Islet precursor cell (in vitro differentiated cells): ENCODE measurements at regions not wholly inside any gene's neighbourhood (a gene's known extent, or its start where the extent isn't known, plus 50 kb on each side); places are given as distances from the start of the nearest gene placed in this dataset.

ENCODE experiments used
- DNase-seq: peaks from one replicate; pipeline ENCODE4 v3.0.0-alpha.2; 2018

DNA sequence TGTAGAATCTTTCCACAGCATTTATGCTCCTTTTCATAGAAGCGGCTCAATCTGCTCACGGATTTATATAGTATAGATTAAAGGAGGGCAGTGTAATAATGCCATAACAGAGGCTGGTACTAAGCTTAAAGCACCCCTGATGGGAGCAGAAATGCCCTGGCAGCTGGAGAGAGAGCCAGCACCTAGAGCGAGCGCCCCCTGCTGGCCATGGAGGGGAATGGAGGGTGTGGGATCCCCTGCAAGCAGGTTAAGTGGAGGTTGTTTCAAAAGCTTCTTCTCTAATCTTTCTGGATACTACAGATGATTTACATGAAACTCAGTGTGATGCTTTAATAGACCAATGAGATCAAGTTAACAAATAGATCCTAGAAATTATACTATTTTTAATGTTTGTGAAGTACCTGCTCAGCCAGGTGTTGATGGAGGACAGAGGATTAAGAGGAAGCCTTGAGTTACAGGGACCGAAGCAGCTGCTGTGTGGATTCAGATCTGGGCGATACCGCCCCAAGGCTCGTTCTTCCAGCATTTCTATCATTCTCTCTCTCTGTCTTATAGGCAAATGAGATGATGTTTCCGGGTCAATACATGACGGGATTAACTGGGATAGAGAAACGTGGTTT, 1519.3 kb upstream of the TMEM132C start:
- DNase-seq = peak; percentile 80

DNA sequence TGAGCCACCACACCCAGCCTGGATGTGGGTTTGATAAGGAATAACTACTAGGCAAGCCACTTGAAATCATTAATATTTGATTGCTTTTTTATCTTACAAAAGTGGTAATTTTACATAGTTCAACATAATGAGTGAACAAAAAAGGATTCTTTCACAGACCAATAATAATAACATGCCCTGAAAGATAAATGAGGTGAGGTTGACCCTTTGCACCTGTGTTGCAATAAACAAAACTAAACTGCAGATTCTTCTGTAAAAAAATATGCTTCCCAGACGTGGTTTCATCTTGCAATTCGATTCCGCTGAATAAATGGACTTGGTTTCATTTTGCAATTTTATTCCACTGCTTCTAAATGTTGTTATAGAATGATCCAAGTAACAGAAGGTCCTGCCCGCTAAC, 1514.9 kb upstream of the TMEM132C start:
- no peak for DNase-seq

- no peak for DNase-seq
Measured at GRCh38 chr12:126757326-126757725, 1509.6 kb upstream of the TMEM132C start.

DNA sequence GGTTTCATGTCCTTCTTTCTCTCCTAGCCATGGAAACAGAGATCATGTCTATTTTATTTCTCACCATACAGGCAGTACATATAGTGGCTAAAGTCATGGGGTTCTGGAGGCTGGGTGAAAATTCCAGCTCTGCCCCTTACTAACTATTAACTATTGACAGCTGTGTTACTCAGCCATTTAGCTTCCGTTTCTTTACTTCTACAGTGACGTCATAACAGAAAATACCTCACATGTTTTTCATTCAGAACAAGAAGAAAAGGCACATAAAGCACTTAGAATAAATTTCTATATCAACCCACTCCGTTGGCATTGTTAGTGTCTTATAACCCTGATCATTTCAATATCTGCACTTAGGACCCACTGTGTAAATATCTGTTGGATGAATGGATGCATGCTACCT, 1506.9 kb upstream of the TMEM132C start:
- no peak for DNase-seq

DNA sequence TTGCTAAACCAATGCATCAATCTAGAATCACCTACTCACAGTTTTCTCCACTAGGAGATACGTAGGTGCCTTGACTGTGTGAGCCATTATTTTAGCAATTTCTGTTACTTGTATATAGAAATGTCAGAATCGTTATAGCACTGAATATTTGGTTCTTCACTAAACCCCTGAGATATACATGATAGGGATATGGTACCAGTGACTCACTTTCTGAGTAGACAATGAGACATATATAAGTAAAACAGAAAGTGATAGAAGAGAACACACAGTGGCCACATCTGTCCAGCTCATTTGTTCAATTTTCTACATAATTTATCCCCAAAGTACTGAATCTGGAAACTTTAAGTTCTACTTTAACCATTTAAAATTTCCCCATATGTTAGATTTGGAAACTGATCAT, 1505.5 kb upstream of the TMEM132C start:
- DNase-seq = no peak

GRCh38 chr12:126762150-126762549, 1504.8 kb upstream of the TMEM132C start:
- no peak for DNase-seq

DNA sequence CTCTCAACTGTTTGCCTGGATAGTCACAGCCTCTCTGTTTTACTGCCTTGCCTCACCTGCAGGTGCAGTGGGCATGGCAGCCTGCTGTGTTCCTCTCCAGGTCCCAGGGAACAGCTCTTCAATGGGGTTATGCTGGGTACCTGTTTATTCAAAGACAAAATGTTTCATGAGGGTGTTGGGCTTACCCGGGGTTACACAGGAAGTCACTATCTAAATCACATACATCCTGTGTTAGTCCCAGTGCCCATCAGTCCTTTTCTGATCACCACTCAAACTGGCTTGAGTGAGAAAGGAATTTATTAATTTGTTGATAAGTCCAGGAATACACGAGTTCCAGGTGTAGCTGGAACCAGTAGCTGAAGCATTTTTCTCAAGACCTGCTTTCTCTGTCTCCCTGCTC, 1503.6 kb upstream of the TMEM132C start:
- DNase-seq = no peak

- DNase-seq = no peak
Measured at GRCh38 chr12:126767334-126767733, 1499.6 kb upstream of the TMEM132C start.

GRCh38 chr12:126768517-126768916, 1498.5 kb upstream of the TMEM132C start:
- DNase-seq = no peak

DNA sequence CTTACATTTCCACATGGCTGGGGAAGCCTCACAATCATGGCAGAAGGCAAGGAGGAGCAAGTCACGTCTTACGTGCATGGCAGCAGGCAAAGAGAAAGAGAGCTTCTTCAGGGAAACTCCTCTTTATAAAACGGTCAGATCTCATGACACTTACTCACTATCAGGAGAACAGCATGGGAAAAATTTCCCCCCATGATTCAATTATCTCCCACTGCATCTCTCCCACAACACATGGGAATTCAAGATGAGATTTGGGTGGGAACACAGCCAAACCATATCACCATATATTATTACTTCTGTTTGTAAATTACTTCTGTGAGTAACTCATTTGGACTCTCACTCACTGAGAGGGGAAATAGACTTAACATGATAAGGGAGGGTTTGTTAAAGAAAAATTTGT, 1496.8 kb upstream of the TMEM132C start:
- DNase-seq = no peak

DNA sequence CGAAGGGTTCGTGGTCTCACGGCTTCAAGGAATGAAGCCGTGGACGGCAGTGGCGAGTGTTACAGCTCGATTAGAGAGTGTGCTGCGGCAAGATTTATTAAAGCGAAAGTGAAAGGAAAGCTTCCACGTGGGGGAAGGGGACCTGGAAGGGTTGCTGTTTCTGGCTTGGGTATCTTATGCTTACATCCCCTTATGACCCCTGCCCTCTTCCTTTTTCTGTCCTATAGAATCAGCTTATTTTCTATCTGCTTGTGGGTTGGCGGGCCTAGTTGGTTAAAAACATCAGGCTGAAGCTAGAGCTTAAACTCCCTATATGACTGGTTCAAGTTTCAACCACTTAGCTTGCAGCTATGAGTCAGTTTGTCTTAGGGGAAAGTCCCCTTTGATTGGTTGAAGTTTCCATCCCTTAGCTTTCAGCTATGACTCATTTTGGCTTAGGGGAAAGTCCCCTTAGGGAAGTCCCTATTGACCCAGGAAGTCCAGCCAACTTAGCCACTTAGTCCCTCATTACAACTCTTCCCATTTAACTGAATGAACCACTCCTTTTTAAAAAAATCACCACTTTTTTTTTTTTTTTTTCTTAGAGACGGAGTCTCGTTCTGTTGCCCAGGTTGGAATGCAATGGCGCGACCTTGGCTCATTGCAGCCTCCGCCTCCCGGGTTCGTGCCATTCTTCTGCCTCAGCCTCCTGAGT, 1494.7 kb upstream of the TMEM132C start:
- no peak for DNase-seq

- no peak for DNase-seq
Measured at GRCh38 chr12:126773012-126773411, 1494.0 kb upstream of the TMEM132C start.

DNA sequence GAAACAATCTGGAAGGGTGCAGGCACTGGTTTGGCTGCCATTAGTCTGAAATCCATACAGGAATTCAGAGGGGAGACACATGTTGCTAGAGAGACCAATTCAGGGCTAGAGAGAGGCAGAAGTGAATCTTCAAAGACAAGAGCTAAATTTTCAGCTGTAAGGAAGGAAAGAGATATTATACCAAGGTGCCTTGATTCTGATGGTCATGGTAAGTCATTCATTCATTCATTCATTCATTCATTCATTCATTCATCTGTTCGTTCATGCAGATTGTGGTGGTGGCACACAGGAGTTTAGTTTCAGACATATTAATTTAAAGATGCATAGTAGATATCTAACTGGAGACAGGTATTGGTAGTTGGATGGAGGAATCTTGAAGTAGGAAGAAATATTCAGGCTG, 1493.5 kb upstream of the TMEM132C start:
- no peak for DNase-seq

DNA sequence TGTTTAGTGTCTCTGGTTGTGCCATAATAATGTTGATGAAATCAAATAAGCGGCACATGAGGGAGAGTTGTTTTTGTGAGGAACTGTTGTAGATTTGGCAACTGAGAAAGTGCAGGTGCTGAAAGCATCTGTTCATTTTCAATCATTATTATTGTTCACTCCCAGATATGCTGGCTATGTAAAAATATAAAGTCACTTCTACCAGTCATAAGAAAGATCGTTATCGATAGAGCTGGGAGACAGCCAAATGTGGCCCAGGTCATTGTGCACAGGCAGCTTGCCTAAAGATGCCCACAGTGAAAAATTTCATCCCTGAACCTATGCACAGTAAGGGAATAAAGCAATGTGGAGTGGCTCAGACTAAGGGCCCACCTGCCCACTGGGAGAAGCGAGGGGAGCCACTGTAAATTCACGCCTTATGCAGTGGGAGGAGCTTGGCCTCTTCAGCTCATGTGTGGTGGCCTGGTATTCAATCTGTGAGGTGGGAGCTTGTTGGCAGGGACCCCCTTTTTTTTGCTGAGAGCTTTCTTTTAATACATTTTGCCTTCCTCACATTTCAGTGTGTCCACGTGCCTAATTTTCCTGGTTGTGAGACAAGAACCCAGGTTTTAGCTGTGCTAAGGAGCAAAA, 1490.8 kb upstream of the TMEM132C start:
- DNase-seq = no peak

- no peak for DNase-seq
Measured at GRCh38 chr12:126780343-126780742, 1486.6 kb upstream of the TMEM132C start.

GRCh38 chr12:126781593-126781992, 1485.4 kb upstream of the TMEM132C start:
- no peak for DNase-seq

- DNase-seq = no peak
Measured at GRCh38 chr12:126782083-126782482, 1484.9 kb upstream of the TMEM132C start.

DNA sequence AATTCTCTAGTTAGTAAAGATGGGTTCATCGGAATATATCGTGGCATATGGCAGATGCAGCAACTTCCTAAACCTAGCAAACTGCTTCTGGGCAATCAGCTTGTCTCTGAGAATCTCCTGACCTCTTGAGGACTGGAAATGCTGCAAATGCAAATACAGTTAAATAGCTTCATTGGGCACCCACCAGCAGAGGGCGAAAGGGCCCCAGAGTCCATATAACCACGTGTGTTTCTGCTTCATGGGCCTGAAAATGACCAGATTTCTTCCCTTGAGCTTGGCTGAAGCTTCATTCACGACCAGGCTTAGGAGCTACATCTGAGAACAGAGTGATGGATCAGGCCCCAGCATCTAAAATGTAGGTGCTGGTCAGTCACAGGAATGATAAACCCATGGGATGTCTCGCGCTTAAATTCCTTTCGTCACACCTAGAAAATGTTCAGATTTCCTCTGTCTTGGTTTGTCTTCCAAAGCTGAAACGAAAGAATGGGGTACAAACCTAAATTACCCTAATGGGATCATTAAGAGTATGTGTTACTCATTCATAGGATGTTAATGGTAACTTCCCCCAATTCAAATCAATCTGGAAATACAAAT, 1482.5 kb upstream of the TMEM132C start:
- DNase-seq = peak; percentile 89

GRCh38 chr12:126789963-126790362, 1477.0 kb upstream of the TMEM132C start:
- no peak for DNase-seq

- DNase-seq = no peak
Measured at GRCh38 chr12:126791122-126791521, 1475.8 kb upstream of the TMEM132C start.

DNA sequence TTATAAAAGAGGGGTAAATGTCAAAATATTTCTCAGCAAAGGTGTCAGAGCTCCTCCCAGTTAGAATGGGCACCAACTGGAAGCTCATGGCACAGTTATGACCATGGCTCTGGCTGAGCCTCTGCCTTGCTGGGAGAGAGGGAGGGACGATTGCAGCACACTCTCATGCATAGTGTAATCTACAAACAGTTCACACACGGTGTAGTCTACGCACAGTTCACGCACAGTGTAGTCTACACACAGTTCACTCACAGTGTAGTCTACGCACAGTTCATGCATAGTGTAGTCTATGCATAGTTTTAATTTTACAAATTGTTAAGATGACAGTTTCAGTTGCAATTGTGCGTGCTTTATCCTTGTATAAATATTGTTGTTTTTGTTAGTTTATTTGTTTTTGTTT, 1474.6 kb upstream of the TMEM132C start:
- DNase-seq = no peak

DNA sequence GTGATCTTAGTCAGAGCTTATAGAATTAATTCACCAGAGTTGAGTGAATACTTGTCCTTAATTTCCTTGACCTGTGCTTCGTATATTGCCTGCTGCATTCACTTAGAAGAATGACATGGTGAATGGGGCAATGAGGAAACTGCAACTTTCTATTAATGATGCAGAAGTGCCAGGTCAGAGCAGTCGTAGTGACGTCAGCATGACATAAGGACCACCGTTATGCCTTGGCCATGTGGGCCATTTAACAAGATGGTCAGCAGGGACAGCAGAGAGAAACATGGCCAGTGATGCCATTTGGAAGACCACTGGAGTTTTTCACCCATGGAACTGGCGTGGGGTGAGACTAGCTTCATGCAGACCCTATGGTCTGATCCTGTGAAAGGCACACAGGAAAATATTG, 1469.4 kb upstream of the TMEM132C start:
- no peak for DNase-seq

DNA sequence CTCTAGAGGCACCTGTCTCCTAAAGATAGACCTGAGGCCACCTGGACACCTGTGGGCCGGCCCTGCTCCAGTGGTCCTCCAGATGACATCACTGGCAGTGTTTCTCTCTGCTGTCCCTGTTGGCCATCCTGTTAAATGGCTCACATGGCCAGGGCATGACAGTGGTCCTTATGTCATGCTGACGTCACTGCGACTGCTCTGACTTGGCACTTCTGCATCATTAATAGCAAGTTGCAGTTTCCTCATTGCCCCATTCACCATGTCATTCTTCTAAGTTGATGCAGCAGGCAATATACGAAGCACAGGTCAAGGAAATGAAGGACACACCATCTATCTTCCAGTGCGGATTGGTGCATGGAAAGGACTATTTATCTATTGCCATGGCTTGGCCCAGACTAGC, 1468.5 kb upstream of the TMEM132C start:
- DNase-seq = no peak

DNA sequence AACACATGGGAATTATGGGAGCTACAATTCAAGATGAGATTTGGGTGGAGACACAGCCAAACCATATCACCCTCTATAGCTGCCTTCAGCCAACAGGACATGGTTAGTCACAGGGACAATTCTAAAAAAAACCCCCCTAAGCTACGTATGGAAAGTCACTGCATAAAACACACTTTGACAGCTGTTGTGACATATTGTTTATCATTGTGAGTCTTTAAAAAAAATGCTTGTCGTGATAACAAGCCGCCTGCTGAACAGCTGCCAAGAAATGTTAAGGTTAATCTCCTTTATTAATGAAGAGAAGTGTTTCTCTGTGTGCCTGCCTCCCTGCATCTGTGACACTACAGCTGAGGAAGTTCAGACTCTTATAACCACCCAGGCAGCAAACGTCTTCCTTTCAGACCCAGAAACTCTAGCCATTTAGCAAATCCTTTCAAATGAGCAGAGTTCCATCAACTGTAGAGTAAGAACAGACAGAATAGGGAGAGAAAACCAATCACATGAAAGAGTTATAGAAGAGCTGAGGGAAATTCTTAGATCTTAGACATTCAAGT, 1459.6 kb upstream of the TMEM132C start:
- no peak for DNase-seq
